Daoy (cell line): ENCODE measurements at regions not wholly inside any gene's neighbourhood (a gene's known extent, or its start where the extent isn't known, plus 50 kb on each side); places are given as distances from the start of the nearest gene placed in this dataset.

Source experiments
- DNase-seq: peaks from one replicate; pipeline ENCODE4 v3.0.0-alpha.2; 2015; ENCODE audit warnings: low read depth

GRCh38 chr6:168908887-168909286 is 344.8 kb downstream of the THBS2 start:
- peak; percentile 13 for DNase-seq

DNA sequence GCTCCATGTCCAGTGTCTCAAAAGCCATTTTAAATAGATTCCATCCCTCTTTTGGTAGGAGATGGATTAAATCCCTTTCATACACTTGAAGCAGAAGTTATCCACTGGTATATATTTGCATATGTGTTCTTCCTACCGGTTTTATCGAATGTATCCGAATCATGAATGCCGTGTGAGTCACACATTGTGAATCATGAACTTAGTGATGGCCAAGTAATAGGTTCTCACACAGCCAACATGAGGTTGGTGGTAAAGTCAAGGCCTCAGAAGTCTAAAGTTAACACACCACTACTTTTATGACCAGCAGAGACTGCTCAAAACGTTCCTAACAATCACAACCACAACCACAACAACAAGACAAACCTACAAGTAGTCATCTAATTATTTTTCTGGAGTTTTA is 345.5 kb downstream of the THBS2 start:
- peak; percentile 30 for DNase-seq

DNA sequence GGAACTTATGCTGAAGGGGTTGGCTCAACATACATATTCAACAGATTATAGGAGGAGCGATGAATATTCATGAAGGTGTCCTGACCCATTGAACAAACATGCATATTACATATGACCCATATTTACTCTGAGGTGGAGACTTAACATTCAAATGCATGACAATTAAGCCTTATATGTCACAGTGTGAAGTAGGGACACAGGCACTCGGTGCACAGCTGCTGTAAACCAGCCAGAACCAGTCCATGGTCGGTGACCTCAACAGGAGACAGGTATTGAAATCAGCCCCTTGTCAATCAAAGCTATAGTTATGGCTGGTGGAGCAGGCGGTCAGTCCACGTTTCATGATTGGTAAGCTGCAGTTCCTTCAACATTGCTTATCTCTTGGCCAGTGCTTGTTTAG is 347.3 kb downstream of the THBS2 start:
- DNase-seq: no peak

GRCh38 chr6:168905451-168906090 is 348.1 kb downstream of the THBS2 start:
- peak; percentile 11 for DNase-seq

DNA sequence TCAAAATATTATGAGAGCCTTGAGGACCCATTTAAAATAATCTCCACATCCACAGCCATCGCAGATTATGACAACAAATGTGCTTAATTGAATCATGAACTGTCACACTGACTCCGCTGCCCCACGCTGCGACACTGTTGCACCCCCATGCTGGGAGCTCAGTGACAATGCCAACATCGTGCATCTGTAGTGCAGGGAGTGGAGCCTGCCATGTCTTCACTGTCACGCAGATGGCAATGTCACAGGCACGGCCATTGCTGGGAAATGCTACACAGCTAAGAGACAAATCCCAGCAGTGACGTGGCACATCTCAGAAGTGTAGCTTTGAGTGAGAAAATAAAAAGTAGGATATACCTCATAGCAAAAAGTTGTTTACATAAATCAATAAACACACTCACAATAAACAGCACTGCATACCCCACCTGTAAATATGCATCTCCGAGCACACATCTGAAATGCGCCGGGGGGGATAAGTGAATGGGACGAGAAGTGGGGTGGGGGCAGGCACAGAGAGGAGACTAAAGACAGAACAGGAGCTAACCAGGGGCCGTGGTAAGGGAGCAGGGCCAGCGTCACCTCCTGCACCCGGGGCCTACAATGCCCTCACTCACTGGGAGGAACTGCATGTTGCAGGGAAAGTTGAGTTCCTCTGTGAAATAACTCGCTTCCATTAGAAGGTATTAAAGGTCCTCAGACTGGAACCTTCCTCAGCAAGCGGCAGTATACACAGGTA is 349.9 kb downstream of the THBS2 start:
- DNase-seq: no peak

DNA sequence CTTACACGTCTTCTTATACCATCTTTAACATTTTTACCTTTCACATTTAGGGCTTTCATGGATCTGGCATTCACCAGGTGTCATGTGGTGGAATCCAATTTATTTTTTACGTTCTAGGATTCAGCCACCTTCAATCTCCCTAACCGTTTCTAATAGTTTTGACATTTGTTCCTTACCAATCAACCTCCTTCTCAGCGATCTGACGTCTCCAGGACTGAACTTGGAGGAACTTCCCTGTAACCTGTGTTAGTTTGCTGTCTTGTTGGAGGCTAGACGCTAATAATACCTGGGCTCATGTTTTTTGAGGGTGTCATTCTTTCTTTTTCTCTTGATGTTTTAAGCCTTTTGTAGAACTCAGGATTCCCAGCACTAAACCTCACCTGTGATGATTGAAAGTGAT is 351.6 kb downstream of the THBS2 start:
- DNase-seq: no peak

DNA sequence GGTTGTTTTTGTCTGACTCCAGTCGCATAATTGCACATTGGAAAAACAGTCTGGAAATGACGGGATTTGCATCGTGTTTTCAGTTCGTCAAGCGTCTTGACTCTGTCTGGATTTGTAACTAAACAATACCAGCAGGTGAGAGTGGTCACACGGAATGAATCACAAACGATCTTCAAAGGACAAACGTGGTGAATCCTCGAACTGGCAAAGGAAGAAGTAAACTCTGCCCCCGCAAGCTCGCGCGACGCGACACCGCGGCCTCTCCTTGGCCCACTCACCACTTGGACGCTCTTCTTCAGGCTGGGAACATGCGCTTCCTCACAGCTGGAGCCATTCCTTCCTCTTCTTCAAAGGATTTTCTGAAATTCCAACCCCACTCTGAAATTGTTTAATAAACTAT is 352.6 kb downstream of the THBS2 start:
- no peak for DNase-seq

DNA sequence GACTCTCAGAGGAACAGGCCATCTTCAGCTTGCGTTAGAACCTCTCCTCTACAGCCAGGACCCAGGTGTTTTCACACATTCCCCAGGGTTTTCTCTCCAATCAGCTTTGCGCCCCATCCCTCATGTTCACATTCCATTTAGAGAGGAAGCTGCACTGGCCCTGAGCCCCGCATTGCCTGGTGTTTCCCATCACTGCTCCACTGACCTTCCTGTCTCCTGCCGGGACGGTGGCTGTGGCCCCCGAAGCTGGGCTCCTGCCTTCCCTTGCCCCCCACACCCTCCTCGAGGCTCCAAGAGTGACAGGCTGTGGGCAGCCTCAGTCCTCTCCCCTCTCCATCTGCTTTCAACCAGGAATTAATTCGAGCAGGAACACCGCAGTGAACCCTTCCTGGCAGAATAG is 357.3 kb downstream of the THBS2 start:
- DNase-seq: no peak

- DNase-seq: peak; percentile 58
Measured at GRCh38 chr6:168895102-168895812, 358.4 kb downstream of the THBS2 start.

DNA sequence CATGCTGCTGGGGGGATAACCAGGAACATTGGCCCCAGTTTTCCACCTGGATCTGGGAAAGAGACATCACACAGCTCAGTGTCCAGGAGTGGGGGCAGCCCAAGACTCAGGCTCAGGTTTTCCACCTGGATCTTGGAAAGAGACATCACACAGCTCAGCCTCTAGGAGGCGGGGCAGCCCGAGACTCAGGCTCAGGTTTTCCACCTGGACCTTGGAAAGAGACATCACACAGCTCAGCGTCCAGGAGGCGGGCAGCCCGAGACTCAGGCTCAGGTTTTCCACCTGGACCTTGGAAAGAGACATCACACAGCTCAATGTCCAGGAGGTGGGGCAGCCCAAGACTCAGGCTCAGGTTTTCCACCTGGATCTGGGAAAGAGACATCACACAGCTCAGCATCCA is 361.6 kb downstream of the THBS2 start:
- no peak for DNase-seq

- DNase-seq: no peak
Measured at GRCh38 chr6:168890981-168891365, 362.7 kb downstream of the THBS2 start.

DNA sequence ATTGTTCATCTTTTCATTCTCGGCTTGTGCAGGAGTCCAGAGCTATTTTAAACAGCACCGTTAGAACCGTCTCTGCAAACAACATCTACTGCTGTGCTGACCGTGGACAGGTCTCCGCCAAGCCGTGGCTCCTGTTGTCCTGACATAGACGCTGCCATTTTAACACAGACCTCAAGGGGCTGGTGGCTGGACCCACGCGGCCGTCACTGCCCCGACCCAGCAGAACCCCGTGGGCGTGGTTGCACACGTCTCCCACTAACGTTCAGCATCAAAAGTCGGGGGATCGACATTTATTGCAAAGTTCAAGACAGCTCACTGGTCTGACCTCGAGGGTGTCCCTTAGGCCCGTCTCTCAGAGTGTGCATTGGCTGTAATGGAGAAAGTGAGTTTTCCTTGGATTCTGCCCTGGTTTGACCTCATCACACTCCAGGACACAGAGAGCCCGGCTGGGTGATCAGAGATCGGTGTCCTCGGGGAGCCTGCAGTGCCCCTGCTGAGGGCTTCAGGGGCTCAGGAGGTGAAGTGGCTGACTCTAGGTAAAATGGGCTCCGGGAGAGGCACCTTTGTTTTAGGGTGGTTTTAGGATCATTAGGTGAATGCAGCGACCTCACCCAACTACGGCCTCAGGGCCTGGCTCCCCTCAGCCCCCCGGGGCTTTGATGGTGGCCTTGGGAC is 363.2 kb downstream of the THBS2 start:
- no peak for DNase-seq

GRCh38 chr6:168888786-168889345 is 364.8 kb downstream of the THBS2 start:
- no peak for DNase-seq

GRCh38 chr6:168888102-168888501 is 365.5 kb downstream of the THBS2 start:
- DNase-seq: no peak

DNA sequence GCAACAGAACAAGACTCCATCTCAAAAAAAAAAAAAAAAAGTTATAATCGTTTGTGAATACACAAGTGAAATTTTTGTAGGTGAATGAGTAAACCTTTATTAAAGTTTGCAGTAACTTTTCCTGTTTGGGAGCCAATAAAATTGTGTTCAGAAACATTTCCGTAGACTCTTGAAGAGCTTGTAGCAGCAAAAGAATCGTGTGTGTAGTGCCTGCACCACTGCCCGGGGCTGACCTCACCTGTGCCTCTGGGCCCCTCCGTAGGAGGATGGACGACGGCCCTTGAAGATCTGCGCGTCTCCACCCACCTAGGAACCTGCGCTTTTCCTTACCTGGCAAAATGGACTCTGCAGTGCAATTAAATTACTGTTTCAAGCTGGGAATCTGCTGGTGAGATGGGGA is 366.0 kb downstream of the THBS2 start:
- DNase-seq: no peak

DNA sequence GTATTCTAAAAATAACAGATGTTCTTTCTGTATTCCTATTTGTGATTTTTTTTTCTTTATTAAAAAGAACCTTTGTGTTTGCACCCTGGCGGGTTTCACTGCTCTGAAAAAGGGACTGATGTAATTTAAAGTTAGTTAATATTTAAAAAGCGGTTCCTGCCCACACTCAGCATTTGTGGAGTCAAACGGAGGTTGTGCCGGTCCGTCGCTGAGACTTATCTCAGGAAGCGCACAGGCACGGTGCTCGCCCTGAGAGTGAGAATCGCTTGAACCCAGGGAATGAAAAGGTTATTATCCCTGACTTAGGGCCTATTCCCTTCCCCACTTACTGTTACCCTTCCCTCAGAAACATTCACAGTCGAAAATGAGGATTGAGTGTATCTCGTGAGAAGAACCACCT is 366.7 kb downstream of the THBS2 start:
- no peak for DNase-seq

DNA sequence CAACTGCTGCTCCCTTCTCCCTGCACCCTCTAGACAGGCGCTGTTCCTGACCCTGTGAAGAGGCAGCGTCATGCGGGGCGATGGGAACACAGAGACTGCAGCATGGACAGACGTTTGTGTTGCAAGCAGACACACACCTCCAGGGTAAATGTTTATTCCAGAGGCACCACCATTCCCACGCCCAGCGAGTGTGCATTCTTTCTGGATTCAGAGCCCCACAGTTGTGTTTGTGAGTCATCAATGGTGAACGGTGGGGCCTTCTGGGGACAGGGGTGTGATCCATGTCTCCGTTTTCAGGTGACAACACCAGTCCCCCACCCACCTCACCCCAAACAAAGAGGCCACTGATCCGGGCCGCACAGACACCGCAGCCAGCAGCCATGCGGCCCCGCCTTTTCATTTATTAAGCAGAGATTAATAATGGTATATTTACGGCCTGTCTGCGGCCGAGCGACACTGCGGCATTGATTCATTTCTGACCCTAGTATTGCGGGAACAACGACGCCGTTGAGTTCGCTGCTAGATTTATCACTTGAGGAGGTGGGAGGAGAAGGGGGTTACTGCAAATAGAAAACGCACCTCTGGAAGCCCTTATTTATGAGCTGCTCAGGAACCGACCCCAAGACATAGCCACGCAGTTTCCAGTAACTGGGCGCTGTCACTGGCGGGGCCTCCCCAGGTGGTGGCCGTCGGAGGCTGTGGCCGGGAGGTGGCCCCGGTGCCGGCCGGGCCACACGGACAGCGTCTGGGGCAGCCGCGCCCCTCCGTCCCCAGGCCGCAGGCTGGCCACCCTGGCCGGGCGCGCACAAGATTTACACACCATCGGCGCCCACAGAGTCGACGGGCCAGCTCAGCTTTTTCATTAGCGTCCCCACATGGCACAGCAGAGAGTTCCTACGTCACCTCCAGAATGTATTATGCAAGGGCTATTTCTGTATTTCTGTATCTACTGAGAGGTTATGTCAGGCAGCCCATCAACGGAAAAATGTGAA is 367.6 kb downstream of the THBS2 start:
- DNase-seq: no peak

- DNase-seq: no peak
Measured at GRCh38 chr6:168885196-168885595, 368.4 kb downstream of the THBS2 start.

- peak; percentile 49 for DNase-seq
Measured at GRCh38 chr6:168884646-168885086, 369.0 kb downstream of the THBS2 start.

DNA sequence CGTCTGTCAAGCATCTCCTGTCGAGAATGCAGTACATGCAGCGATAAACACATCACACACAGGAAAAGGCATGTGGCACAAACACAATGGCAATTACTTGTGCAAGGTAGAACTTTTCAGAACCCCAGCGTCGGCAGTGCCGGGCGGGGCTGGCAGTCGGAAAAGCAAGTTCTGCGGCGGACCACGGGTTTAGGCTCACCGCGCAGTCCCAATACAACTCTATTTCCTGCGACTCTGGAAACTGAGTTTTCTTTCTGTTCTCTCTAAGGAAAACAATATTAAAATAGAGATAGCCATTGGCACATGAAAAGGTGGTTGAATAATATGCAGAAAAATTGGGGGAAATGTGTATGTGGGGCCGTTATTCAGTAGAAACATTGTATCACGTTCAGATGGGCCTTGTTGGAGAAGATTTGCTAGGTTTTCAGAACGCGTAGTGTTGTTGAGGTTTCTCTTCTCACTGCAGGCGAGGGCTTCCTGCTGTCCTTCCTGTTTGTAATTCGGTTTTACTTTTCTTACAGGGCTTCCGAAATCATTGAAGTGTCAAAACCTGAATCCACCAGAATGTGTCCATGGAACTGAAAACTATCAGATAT is 369.5 kb downstream of the THBS2 start:
- DNase-seq: no peak
